Activated naive CD8-positive, alpha-beta T cell treated with anti-CD3 and anti-CD28 coated beads for 36 hours (primary cell): ENCODE measurements at regions not wholly inside any gene's neighbourhood (a gene's known extent, or its start where the extent isn't known, plus 50 kb on each side); places are given as distances from the start of the nearest gene placed in this dataset.

Experiments used
- DNase-seq: peaks from one replicate; pipeline ENCODE4 v3.0.0; 2021
- H3K27ac Mint-ChIP-seq: one replicate; pipeline ENCODE4 v1.8.0; 2022; ENCODE audit warnings: mild to moderate bottlenecking, moderate library complexity, mixed read lengths
- H3K27me3 Mint-ChIP-seq: one replicate; pipeline ENCODE4 v1.8.0; 2022; ENCODE audit warnings: mild to moderate bottlenecking, mixed read lengths
- H3K36me3 Mint-ChIP-seq: one replicate; pipeline ENCODE4 v1.8.0; 2021; ENCODE audit warnings: mild to moderate bottlenecking, mixed read lengths
- H3K4me1 Mint-ChIP-seq: one replicate; pipeline ENCODE4 v1.8.0; 2021; ENCODE audit warnings: mixed read lengths
- H3K4me3 Mint-ChIP-seq: one replicate; pipeline ENCODE4 v1.8.0; 2022; ENCODE audit warnings: mild to moderate bottlenecking, moderate library complexity, mixed read lengths
- H3K9me3 Mint-ChIP-seq: one replicate; pipeline ENCODE4 v1.8.0; 2022; ENCODE audit warnings: mixed read lengths

DNA sequence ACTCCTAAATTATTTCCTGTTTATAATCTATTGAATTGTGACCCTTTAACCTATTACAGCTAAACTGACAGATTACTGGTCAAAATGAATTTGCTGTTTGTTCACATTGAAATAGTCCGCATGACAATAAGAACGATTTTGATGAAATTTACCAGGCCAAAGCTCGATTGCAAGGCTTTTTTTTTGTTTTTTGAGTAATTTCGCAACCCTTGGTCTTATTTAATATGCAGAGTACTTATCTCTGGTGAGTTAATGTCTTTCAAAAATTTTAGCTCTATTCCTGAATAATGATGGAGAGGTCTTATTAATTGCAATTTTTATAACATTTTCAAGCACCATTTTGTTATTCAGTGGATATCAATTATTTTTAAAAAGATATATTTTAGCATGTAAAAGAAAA lies 362.4 kb downstream of the OTOL1 start:
- no peaks in the 10 kb centered on the region for H3K36me3 Mint-ChIP-seq
- no peak overlapping the region for H3K27ac Mint-ChIP-seq
- H3K9me3 Mint-ChIP-seq, result no peaks in the 10 kb centered on the region
- no peaks in the 10 kb centered on the region for H3K4me1 Mint-ChIP-seq
- no peak overlapping the region for H3K4me3 Mint-ChIP-seq
- no peak for DNase-seq
- H3K27me3 Mint-ChIP-seq, result no peaks in the 10 kb centered on the region

DNA sequence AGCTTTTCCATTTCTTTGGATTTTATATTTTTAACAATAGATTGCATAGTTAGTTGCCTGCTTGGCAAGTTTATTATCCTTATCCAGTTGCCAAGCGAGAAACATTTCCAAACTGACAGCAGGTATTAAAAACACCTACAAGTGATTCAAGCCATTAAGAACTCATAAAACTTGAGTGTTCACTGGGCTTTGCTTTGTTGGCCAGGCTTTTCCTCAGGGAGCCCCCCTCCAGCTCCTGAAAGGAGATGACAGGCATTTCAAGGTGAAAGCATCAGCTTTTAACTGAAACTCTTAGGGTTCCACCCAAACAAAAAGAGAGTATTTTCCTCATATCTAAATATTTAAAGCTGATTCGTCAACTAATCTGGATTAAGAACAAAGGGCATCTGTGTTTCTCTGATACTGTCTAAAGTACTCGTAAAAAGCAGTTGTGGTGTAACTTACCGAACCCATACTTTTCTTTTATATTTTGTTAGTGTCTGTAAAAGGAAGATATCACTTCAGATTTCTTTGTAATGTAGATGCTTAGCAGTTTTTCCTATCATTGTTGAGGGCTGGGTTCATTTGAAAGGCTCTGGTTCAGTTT lies 363.4 kb downstream of the OTOL1 start:
- Mint-ChIP-seq H3K4me3 (no peak overlapping the region), H3K9me3 (no peaks in the 10 kb centered on the region), H3K36me3 (no peaks in the 10 kb centered on the region), H3K27ac (no peak overlapping the region), H3K4me1 (no peaks in the 10 kb centered on the region), H3K27me3 (no peaks in the 10 kb centered on the region)
- no peak for DNase-seq

DNA sequence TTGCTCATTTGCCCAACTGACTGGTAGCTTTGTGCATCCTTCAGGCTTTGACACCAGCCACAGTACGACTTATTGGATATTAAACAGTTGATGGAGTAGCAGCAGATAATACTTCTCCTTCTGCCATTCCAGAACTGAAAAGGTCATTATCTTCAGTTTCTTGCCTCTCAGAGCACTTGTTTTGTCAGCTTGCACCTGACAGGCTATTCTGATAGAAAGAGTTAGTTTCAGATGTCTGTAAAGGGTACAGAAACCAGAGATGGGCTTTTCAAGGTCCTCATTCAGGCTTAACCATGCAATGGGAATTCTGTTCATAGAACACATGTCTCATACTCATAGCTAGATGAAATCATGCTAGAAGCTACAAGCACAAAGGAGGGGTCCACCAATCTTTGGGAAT lies 367.2 kb downstream of the OTOL1 start:
- no peaks in the 10 kb centered on the region for H3K27me3 Mint-ChIP-seq
- no peak overlapping the region for H3K4me3 Mint-ChIP-seq
- H3K27ac Mint-ChIP-seq, result no peak overlapping the region
- H3K9me3 Mint-ChIP-seq, result no peaks in the 10 kb centered on the region
- DNase-seq, result no peak
- no peaks in the 10 kb centered on the region for H3K36me3 Mint-ChIP-seq
- no peaks in the 10 kb centered on the region for H3K4me1 Mint-ChIP-seq

DNA sequence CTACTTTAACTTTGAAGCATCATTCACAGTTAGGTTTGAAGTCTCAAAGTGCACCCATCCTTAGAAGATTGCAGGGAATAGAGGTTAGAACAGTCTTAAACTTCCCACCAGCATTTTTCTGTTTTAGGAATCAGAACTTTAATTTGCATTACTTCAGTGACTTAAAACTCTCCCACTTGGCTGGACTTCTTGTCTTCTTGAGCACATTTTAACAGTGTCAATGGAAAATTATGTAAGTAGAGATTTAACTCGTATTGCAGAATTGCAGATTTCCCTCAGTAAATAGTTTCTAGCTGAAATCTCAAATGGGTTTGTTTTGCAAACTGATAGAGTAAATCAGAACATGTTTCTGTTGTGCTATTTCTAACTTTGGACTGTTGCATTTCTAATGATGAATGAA lies 369.6 kb downstream of the OTOL1 start:
- Mint-ChIP-seq H3K4me3 (no peak overlapping the region), H3K27ac (no peak overlapping the region), H3K9me3 (no peaks in the 10 kb centered on the region), H3K27me3 (no peaks in the 10 kb centered on the region), H3K4me1 (no peaks in the 10 kb centered on the region), H3K36me3 (no peaks in the 10 kb centered on the region)
- DNase-seq, result no peak

DNA sequence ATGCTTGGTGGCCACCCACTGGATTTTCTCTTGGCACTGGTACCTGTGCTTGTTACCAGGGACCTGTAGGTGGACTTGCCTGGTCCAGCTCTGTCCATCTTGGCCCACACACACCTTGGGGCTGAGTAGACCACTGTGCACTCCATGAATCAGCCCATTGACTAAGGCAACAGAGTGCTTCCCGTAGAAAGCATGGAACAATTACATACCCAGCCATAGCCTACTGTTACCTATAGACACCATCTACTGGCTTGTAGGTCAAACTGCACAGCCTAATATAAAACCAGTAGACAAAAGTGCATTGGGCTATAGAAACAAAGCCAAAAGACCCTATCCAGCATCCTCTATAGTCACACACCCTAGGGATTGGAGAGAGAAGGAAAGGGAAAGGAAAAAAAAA lies 378.9 kb downstream of the OTOL1 start:
- Mint-ChIP-seq H3K4me3 (no peak overlapping the region), H3K9me3 (no peaks in the 10 kb centered on the region), H3K36me3 (no peaks in the 10 kb centered on the region), H3K4me1 (no peaks in the 10 kb centered on the region), H3K27me3 (no peaks in the 10 kb centered on the region), H3K27ac (no peak overlapping the region)
- DNase-seq, result no peak

DNA sequence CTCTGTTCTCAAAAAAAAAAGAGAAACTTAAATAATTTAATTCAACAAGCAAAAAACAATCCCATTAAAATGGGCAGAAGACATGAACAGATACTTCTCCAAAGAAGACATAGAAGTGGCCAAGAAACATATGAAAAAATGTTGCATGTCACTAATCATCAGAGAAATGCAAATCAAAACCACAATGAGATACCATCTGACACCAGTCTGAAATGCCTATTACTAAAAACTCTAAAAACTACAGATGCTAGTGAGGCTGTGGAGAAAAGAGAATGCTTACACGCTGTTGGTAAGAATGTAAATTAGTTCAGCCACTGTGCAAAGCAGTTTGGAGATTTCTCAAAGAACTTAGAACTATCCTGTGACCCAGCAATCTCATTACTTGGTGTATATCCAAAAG lies 382.9 kb downstream of the OTOL1 start:
- no peak overlapping the region for H3K4me3 Mint-ChIP-seq
- no peak for DNase-seq
- no peaks in the 10 kb centered on the region for H3K27me3 Mint-ChIP-seq
- no peak overlapping the region for H3K27ac Mint-ChIP-seq
- H3K4me1 Mint-ChIP-seq, result no peaks in the 10 kb centered on the region
- H3K36me3 Mint-ChIP-seq, result no peaks in the 10 kb centered on the region
- no peaks in the 10 kb centered on the region for H3K9me3 Mint-ChIP-seq

DNA sequence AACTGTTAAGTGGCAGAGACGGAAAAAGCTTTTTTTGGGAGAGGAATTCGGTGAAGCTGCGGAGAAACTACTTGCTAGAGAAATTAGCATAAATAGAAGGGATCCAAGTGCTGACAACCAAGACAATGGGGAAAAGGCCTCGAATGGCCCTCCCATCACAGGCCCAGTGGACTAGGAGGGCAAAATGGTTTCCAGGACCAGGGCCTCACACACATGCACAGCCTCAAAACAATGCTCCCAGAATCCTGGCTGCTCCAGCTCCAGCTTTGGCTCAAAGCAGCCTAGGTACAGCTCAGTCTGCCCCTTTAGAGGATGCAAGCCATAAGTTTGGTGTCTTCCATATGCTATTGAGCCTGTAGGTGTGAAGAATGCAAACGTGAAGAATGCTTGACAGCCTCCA lies 388.2 kb downstream of the OTOL1 start:
- H3K9me3 Mint-ChIP-seq, result peaks cover 2% of the 10 kb centered on the region
- no peak for DNase-seq
- no peaks in the 10 kb centered on the region for H3K27me3 Mint-ChIP-seq
- no peak overlapping the region for H3K4me3 Mint-ChIP-seq
- H3K4me1 Mint-ChIP-seq, result no peaks in the 10 kb centered on the region
- H3K27ac Mint-ChIP-seq, result no peak overlapping the region
- H3K36me3 Mint-ChIP-seq, result no peaks in the 10 kb centered on the region

DNA sequence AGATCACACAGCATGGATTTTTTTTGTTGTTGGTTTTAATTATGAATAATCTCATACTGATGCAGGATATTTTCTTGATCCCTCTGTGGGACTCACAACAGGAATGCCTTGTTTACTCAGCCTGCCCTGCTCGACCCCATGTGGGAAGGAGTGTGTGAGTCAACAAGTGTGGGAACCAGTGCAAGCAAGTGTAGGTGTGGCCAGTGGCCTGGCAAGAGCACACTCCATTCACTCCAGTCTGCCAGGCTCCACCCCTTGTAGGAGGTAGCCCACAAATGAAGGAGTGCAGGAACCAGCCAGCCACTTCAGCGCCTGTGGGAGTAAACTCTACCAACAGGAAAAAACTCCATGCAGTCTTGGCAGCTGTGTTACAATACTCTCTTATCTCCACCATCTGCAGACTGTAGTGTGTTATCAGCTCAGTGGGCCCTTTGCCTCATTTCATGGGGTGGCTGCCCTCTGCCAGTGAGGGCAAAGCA lies 393.6 kb downstream of the OTOL1 start:
- Mint-ChIP-seq H3K4me1 (no peaks in the 10 kb centered on the region), H3K9me3 (peaks cover 4% of the 10 kb centered on the region), H3K27ac (no peak overlapping the region), H3K4me3 (no peak overlapping the region), H3K27me3 (no peaks in the 10 kb centered on the region), H3K36me3 (no peaks in the 10 kb centered on the region)
- DNase-seq, result no peak

DNA sequence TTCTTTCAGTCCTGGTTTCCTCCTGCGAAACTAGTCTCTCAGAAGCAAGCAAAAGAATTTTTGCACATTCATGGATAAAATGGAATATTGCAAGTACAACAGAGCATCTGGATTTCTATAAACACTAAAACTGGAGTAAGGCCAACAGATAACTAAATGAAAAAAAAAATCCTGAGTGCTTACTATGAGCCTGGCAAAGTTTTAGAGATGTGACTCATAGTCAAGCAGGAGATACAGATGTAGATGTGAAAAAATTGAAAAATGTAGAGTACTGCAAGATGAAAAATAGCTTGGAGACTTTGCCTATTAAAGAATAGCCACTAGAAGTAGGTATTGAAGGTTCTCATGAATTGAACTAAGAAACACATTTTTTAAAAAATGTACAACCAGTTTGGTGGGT lies 397.4 kb downstream of the OTOL1 start:
- DNase-seq, result no peak
- Mint-ChIP-seq H3K4me3 (no peak overlapping the region), H3K27ac (no peak overlapping the region), H3K27me3 (no peaks in the 10 kb centered on the region), H3K4me1 (no peaks in the 10 kb centered on the region), H3K9me3 (peaks cover 2% of the 10 kb centered on the region), H3K36me3 (no peaks in the 10 kb centered on the region)

DNA sequence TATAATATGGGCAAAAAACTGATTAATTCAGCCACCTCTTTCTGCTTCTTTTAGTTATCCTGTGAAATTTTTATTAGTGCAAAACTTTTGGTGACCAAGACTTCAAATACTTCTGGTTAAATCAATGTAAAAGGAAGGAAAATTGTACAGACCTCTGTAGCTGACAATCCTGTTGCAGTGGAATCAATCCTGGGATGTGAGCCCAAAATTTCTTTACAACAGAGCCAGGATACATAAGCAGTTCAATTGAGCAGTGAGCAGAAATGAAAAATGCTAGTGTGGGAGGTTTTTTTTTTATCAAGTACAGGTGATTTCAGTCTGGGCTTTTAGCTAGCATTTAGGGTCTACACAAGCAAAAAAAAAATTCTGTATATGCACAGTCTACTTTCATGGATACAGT lies 398.0 kb downstream of the OTOL1 start:
- peaks cover 2% of the 10 kb centered on the region for H3K9me3 Mint-ChIP-seq
- H3K27ac Mint-ChIP-seq, result no peak overlapping the region
- no peaks in the 10 kb centered on the region for H3K27me3 Mint-ChIP-seq
- H3K36me3 Mint-ChIP-seq, result no peaks in the 10 kb centered on the region
- H3K4me3 Mint-ChIP-seq, result no peak overlapping the region
- H3K4me1 Mint-ChIP-seq, result no peaks in the 10 kb centered on the region
- no peak for DNase-seq

DNA sequence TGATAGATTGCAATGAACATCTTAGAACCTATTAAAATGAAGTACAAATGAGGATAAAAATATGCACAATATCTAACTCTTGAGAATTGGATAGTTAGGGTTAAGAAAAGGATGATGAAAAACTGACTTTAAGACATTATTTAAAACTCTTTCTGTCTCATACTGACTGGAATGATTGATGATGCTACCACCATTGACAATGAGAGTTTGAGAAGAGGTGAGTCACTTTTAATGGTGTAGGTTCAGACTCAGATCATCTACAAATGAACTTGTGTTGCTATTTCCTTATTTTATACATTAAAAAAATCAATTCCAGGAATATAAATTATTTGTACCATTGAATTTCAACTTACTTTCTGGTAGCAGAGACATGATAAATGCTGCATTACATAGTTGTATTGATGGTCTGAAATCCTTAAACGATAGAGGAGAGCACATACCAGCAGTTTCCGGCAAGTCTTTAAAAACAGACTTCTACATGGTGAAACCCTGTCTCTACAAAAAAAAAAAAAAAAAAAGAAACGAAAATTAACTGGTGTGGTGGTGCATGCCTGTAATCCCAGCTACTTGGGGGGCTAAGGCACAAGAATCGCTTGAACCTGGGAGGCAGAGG lies 409.0 kb downstream of the OTOL1 start:
- DNase-seq, result no peak
- H3K27ac Mint-ChIP-seq, result no peak overlapping the region
- H3K4me3 Mint-ChIP-seq, result no peak overlapping the region
- H3K4me1 Mint-ChIP-seq, result no peaks in the 10 kb centered on the region
- H3K27me3 Mint-ChIP-seq, result no peaks in the 10 kb centered on the region
- no peaks in the 10 kb centered on the region for H3K36me3 Mint-ChIP-seq
- H3K9me3 Mint-ChIP-seq, result no peaks in the 10 kb centered on the region

DNA sequence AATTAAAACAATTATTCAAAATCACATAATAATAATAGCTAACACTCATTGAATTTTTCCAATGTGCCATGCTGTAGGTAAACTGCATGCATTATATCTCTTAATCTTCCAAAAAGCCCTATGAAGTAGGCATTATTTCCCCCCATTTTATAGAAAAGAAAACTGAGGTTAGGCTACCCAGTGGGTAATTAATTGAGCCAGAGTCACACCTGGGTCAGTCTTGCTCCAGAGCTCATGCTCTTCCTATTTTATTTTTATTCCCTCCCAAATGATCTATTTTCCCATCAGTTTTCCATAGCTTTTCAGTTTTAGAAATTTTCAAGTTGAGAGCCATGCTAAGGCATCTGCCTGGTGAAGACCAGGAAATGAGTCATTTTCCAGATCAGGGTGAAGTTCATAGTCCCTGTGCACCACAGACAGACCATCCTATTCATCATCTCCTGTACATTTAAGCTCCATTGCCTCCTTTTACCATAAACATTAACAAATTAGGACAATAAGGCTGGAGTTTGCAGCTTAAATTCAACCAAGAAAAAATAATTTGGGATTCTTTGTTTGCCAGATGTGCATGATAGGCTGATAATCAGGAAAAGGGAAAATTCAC lies 417.3 kb downstream of the OTOL1 start:
- Mint-ChIP-seq H3K4me1 (no peaks in the 10 kb centered on the region), H3K9me3 (no peaks in the 10 kb centered on the region), H3K27me3 (peaks cover 2% of the 10 kb centered on the region), H3K36me3 (no peaks in the 10 kb centered on the region), H3K4me3 (no peak overlapping the region), H3K27ac (no peak overlapping the region)
- DNase-seq, result no peak

DNA sequence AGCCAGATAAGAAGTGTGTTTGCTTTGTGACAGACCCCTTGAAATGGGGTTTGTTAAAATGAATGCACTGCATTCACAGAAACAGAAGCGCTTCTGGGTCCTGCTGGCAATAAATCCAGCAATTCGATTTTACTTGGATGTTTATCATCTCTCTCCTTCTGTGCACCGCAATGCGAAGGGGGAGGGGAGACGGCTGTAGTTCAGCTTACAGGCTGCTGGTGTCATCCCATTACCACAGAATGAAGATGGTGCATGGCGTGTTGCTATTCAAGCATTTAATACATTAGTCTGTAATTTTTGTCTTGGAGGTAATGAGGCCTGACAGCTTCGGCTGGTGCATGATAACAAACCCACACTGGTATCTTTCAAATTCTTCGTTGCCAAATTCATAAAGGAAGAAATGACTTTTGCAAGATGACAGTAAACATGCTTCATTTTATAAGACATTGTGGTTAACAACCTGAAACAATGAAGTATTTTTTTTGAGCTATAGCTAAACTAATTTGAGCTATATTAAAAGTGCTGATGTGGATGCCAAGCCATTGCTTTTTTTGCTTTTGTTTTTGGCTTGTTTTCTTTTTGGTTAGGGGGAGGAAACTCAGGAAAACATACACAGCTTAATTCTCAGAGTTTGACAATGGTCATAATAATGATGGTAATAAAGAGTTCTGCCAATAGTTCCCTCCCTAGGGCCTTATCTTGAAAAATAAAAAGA lies 418.3 kb downstream of the OTOL1 start:
- H3K36me3 Mint-ChIP-seq, result no peaks in the 10 kb centered on the region
- peaks cover 2% of the 10 kb centered on the region for H3K9me3 Mint-ChIP-seq
- no peak for DNase-seq
- no peaks in the 10 kb centered on the region for H3K4me1 Mint-ChIP-seq
- no peak overlapping the region for H3K4me3 Mint-ChIP-seq
- no peak overlapping the region for H3K27ac Mint-ChIP-seq
- peaks cover 2% of the 10 kb centered on the region for H3K27me3 Mint-ChIP-seq

DNA sequence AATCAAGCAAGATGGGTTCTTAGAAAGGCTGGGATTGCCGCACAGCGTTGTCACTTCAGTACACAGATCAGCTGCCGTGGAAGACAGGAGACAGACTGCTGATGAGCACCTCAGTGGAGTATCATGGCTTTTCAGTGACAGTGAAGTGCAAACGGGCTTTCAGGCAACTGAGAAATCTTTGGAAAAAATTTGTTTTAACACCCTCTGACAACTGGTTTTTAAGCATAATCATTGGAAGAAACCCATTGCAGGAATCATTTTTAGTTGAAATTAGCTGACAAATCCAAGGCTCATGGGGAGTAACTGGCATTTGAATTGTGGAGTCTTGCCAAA lies 418.8 kb downstream of the OTOL1 start:
- Mint-ChIP-seq H3K36me3 (no peaks in the 10 kb centered on the region), H3K27ac (no peak overlapping the region), H3K4me1 (no peaks in the 10 kb centered on the region), H3K27me3 (peaks cover 2% of the 10 kb centered on the region), H3K9me3 (peaks cover 2% of the 10 kb centered on the region), H3K4me3 (no peak overlapping the region)
- DNase-seq, result no peak

DNA sequence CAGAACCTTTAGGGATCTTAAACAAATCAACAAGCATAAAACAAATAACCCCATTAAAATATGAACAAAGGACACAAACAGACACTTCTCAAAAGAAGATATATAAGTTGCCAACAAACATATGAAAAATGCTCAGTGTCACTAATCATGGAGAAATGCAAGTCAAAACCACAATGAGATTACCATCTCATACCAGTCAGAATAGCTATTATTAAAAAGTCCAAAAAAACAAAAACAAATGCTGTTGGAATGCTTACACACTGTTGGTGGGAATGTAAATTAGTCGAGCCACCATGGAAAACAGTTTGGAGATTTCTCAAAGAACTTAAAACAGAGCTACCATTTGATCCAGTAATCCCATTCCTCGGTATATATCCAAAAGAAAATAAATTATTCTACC lies 423.6 kb downstream of the OTOL1 start:
- no peak for DNase-seq
- H3K36me3 Mint-ChIP-seq, result no peaks in the 10 kb centered on the region
- no peaks in the 10 kb centered on the region for H3K4me1 Mint-ChIP-seq
- no peak overlapping the region for H3K27ac Mint-ChIP-seq
- H3K4me3 Mint-ChIP-seq, result no peak overlapping the region
- H3K27me3 Mint-ChIP-seq, result no peaks in the 10 kb centered on the region
- peaks cover 3% of the 10 kb centered on the region for H3K9me3 Mint-ChIP-seq
